NT2/D1 (cell line): ENCODE measurements at regions not wholly inside any gene's neighbourhood (a gene's known extent, or its start where the extent isn't known, plus 50 kb on each side); places are given as distances from the start of the nearest gene placed in this dataset.

Source experiments
- SUZ12 ChIP-seq: IDR thresholded peaks from 2 replicates; pipeline ENCODE4 v1.6.1; 2011; ENCODE audit not compliant: insufficient read length, insufficient read depth; ENCODE audit errors: extremely low read depth
- YY1 ChIP-seq: IDR thresholded peaks from 2 replicates; pipeline ENCODE4 v1.6.1; 2011; ENCODE audit not compliant: insufficient read length, insufficient read depth
- ZNF274 ChIP-seq: IDR thresholded peaks from 2 replicates; pipeline ENCODE4 v1.6.1; 2011; ENCODE audit warnings: mild to moderate bottlenecking, low read depth, low read length

DNA sequence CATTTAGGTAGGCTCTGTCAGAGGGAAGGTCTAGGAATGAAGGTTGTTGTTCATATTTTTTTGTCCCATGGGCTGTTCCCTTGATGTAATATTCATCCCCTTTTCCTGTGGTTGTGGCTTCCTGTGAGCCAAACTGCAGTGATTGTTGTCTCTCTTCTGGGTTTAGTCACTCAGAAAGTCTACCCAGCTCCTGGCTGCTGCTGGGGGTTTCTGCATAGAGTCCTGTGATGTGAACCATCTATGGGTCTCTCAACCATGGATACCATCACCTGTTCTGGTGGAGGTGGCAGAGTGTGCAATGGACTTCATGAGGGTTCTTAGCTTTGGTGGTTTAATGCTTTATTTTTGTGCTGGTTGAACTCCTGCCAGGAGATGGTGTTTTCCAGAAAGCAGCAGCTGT lies 122.8 kb downstream of the ZC4H2 start:
- TF ChIP-seq ZNF274 (no peak), YY1 (no peak), SUZ12 (no peak)
